ENCODE measurements at regions not wholly inside any gene's neighbourhood (a gene's known extent, or its start where the extent isn't known, plus 50 kb on each side); places are given as distances from the start of the nearest gene placed in this dataset.
"Not testable (repeated sequence)": the region's sequence is repeated elsewhere in the genome, so short reads cannot be mapped to it uniquely, and the experiment has no call there.

- no peak for DNase-seq (ENCODE audit: low read depth)
These were observed 77.3 kb upstream of the SLC1A3 start for GRCh38 chr5:36529142-36529541.

- DNase-seq (ENCODE audit: low read depth): no peak
These were observed 76.2 kb upstream of the SLC1A3 start for GRCh38 chr5:36530215-36530614.

GRCh38 chr5:36531401-36531800, 75.0 kb upstream of the SLC1A3 start:
- no peak for DNase-seq (ENCODE audit: low read depth)

- no peak for DNase-seq (ENCODE audit: low read depth)
These were observed 71.0 kb upstream of the SLC1A3 start for GRCh38 chr5:36535378-36535777.

GRCh38 chr5:36535859-36536615, 70.4 kb upstream of the SLC1A3 start:
- DNase-seq (ENCODE audit: low read depth): no peak

GRCh38 chr5:36536616-36537005, 69.8 kb upstream of the SLC1A3 start:
- no peak for DNase-seq (ENCODE audit: low read depth)

GRCh38 chr5:36537724-36538123, 68.7 kb upstream of the SLC1A3 start:
- DNase-seq (ENCODE audit: low read depth): no peak

- no peak for DNase-seq (ENCODE audit: low read depth)
These were observed 53.6 kb upstream of the SLC1A3 start for GRCh38 chr5:36552651-36553393.

GRCh38 chr5:36555035-36555434, 51.4 kb upstream of the SLC1A3 start:
- not testable (repeated sequence) for DNase-seq (ENCODE audit: low read depth)

Data from CMK (cell line).